SK-N-SH (cell line): ENCODE measurements at regions not wholly inside any gene's neighbourhood (a gene's known extent, or its start where the extent isn't known, plus 50 kb on each side); places are given as distances from the start of the nearest gene placed in this dataset.

Experiments used
- CHD2 ChIP-seq: fragments of 150-350 bp; IDR thresholded peaks from 2 replicates; pipeline ENCODE4 v1.6.1; 2018; ENCODE audit warnings: low read length; ENCODE audit not compliant: partially characterized antibody
- ELF1 ChIP-seq: IDR thresholded peaks from 2 replicates; pipeline ENCODE4 v1.4.0; 2012
- EP300 ChIP-seq, 2 experiments: IDR thresholded peaks; 2 replicates each; pipeline versions ENCODE4 v1.4.0 to v1.6.1; 2012; ENCODE audit warnings: borderline replicate concordance in 1 of 2, low read depth in 1 of 2, low read length in 1 of 2
- POLR2AphosphoS5 ChIP-seq: IDR thresholded peaks from 2 replicates; pipeline ENCODE4 v1.6.1; 2012; ENCODE audit warnings: low read depth, low read length
- SIN3A ChIP-seq: IDR thresholded peaks from 2 replicates; pipeline ENCODE4 v1.6.1; 2012; ENCODE audit warnings: low read depth, mild to moderate bottlenecking, low read length, moderate library complexity, borderline replicate concordance
- TCF12 ChIP-seq: IDR thresholded peaks from 2 replicates; pipeline ENCODE4 v1.4.0; 2012
- YY1 ChIP-seq: IDR thresholded peaks from 2 replicates; pipeline ENCODE4 v1.4.0; 2012; ENCODE audit warnings: low read depth, mild to moderate bottlenecking
- TF ChIP-seq, protein P1 (sequence below): IDR thresholded peaks from 2 replicates; pipeline ENCODE4 v1.6.1; 2012; ENCODE audit warnings: mild to moderate bottlenecking, low read depth, low read length, moderate library complexity
- TF ChIP-seq, protein P2 (sequence below): fragments of 200-600 bp; sonication (generic); IDR thresholded peaks from 2 replicates; pipeline ENCODE4 v1.6.1; 2017; ENCODE audit warnings: antibody characterized with exemption, mild to moderate bottlenecking, moderate library complexity
- TF ChIP-seq, protein P3 (sequence below): IDR thresholded peaks from 2 replicates; pipeline ENCODE4 v1.4.0; 2012; ENCODE audit warnings: low read depth, borderline replicate concordance
- TF ChIP-seq, protein P4 (sequence below): IDR thresholded peaks from 2 replicates; pipeline ENCODE4 v1.4.0; 2012; ENCODE audit warnings: low read depth

DNA sequence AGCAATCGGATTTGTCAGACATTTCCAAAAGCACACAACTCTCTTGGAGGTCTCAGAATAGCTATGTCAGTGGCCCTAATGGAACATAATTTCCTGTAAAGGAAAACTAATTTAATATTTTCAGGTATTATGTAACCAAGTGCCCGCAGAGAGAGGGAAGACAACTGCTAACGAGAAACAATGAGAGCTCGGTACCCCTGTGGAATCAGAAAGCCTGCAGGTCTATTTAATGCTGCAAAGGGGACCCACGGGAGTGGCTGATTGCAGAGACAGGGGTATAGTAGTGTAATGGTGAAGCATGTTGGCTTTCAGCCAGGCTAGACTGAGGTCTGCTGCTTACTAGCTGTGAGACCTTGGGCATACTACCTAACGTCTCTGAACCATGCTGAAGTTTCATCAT is 508.1 kb upstream of the BRINP1 start:
- TF ChIP-seq, protein P1, sequence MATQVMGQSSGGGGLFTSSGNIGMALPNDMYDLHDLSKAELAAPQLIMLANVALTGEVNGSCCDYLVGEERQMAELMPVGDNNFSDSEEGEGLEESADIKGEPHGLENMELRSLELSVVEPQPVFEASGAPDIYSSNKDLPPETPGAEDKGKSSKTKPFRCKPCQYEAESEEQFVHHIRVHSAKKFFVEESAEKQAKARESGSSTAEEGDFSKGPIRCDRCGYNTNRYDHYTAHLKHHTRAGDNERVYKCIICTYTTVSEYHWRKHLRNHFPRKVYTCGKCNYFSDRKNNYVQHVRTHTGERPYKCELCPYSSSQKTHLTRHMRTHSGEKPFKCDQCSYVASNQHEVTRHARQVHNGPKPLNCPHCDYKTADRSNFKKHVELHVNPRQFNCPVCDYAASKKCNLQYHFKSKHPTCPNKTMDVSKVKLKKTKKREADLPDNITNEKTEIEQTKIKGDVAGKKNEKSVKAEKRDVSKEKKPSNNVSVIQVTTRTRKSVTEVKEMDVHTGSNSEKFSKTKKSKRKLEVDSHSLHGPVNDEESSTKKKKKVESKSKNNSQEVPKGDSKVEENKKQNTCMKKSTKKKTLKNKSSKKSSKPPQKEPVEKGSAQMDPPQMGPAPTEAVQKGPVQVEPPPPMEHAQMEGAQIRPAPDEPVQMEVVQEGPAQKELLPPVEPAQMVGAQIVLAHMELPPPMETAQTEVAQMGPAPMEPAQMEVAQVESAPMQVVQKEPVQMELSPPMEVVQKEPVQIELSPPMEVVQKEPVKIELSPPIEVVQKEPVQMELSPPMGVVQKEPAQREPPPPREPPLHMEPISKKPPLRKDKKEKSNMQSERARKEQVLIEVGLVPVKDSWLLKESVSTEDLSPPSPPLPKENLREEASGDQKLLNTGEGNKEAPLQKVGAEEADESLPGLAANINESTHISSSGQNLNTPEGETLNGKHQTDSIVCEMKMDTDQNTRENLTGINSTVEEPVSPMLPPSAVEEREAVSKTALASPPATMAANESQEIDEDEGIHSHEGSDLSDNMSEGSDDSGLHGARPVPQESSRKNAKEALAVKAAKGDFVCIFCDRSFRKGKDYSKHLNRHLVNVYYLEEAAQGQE = no peak
- TF ChIP-seq, protein P2, sequence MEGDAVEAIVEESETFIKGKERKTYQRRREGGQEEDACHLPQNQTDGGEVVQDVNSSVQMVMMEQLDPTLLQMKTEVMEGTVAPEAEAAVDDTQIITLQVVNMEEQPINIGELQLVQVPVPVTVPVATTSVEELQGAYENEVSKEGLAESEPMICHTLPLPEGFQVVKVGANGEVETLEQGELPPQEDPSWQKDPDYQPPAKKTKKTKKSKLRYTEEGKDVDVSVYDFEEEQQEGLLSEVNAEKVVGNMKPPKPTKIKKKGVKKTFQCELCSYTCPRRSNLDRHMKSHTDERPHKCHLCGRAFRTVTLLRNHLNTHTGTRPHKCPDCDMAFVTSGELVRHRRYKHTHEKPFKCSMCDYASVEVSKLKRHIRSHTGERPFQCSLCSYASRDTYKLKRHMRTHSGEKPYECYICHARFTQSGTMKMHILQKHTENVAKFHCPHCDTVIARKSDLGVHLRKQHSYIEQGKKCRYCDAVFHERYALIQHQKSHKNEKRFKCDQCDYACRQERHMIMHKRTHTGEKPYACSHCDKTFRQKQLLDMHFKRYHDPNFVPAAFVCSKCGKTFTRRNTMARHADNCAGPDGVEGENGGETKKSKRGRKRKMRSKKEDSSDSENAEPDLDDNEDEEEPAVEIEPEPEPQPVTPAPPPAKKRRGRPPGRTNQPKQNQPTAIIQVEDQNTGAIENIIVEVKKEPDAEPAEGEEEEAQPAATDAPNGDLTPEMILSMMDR = no peak
- no peak for TF ChIP-seq SIN3A
- no peak for TF ChIP-seq CHD2
- TF ChIP-seq POLR2AphosphoS5 = no peak
- no peak for TF ChIP-seq EP300 (IDR thresholded peaks at IDR 0.05; ENCODE audit: borderline replicate concordance in 1 of 2, low read depth in 1 of 2, low read length in 1 of 2)
- TF ChIP-seq, protein P3, sequence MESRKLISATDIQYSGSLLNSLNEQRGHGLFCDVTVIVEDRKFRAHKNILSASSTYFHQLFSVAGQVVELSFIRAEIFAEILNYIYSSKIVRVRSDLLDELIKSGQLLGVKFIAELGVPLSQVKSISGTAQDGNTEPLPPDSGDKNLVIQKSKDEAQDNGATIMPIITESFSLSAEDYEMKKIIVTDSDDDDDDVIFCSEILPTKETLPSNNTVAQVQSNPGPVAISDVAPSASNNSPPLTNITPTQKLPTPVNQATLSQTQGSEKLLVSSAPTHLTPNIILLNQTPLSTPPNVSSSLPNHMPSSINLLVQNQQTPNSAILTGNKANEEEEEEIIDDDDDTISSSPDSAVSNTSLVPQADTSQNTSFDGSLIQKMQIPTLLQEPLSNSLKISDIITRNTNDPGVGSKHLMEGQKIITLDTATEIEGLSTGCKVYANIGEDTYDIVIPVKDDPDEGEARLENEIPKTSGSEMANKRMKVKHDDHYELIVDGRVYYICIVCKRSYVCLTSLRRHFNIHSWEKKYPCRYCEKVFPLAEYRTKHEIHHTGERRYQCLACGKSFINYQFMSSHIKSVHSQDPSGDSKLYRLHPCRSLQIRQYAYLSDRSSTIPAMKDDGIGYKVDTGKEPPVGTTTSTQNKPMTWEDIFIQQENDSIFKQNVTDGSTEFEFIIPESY = no peak
- TF ChIP-seq, protein P4, sequence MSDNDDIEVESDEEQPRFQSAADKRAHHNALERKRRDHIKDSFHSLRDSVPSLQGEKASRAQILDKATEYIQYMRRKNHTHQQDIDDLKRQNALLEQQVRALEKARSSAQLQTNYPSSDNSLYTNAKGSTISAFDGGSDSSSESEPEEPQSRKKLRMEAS = no peak
- no peak for TF ChIP-seq TCF12
- TF ChIP-seq ELF1 = no peak
- no peak for TF ChIP-seq YY1
